Lower lobe of right lung (tissue), 2 donors: ENCODE measurements at regions not wholly inside any gene's neighbourhood (a gene's known extent, or its start where the extent isn't known, plus 50 kb on each side); places are given as distances from the start of the nearest gene placed in this dataset.

Experiments used
- ATAC-seq, 2 donors: fragments of 200-7000 bp; cut with Tn5 transposase; one replicate each; pipeline ENCODE4 v1.9.1; 2020 to 2022; ENCODE audit warnings: mild to moderate bottlenecking in 2 of 2, moderate library complexity in 2 of 2
- DNase-seq: peaks from one replicate; pipeline ENCODE4 v3.0.0-alpha.2; 2020
- H3K27ac ChIP-seq: fragments of 200-600 bp; one replicate; pipeline ENCODE4 v1.8.0; 2022
- H3K27me3 ChIP-seq: fragments of 200-600 bp; one replicate; pipeline ENCODE4 v1.8.0; 2022; ENCODE audit warnings: low read depth
- H3K36me3 ChIP-seq: fragments of 200-600 bp; one replicate; pipeline ENCODE4 v1.8.0; 2022; ENCODE audit warnings: mild to moderate bottlenecking
- H3K4me1 ChIP-seq: fragments of 200-600 bp; one replicate; pipeline ENCODE4 v1.8.0; 2022
- H3K4me3 ChIP-seq: fragments of 200-600 bp; one replicate; pipeline ENCODE4 v1.8.0; 2022; ENCODE audit warnings: mild to moderate bottlenecking
- H3K9me3 ChIP-seq: fragments of 200-600 bp; one replicate; pipeline ENCODE4 v1.8.0; 2022
- intact Hi-C: fragments of 100-400 bp; cut with DNase I; formaldehyde crosslinking; loops from one replicate; pipeline ENCODE4 v1.11.0; 2022
- TF ChIP-seq, protein P1 (sequence below): fragments of 200-600 bp; IDR thresholded peaks from one replicate; pipeline ENCODE4 v1.8.0; 2022; ENCODE audit warnings: antibody characterized with exemption, mild to moderate bottlenecking
- donor health status: DM: no; HTN: yes; CAD: no; lungs with severe emphysema.

DNA sequence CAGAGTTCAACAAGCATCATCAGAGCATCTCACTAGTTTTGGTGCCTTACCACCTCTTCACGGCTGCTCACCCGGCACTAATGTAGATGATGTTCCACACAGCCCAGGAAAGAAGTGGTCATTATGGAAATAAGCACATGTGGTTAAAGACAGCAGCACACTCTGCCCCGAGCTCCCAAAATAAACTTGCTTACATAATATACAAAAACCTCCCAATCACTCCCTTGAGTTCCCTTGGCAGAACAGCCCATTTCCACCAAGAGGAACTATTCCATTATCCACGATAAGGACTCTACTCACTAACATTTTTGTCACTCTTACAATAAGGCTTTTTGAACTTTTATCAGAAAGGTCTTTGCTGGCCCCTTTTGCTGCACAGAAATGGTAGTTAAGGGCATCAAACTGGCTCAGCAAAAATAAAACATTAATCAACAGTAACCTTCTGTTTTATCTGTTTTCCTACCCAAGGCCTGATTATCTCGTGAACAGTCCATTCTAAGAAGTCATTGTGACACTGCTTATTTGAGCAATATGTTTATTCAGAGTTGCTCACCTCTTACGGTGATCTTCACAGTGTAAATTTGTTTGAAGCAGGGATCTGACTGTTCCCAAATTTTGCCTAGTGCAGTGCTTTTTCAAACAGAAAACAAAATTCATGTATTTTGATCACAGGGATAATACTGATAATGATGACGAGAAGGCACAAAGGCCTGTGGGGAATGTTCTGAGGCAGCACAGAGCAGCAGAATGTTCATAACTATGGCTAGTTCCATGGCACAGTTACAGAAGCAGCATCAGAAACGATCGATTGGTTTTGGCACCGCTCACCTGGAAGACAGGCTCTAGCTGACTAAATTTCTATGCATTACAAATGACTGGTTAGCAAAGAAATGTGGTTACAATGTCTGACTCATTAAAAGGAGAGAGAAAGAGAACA lies 399.8 kb upstream of the PIK3R1 start:
- no peak overlapping the region for H3K4me3 ChIP-seq
- ATAC-seq (peak in 1 of 2 donors; percentile 12), DNase-seq (no peak)
- no peaks in the 10 kb centered on the region for H3K36me3 ChIP-seq
- H3K27ac ChIP-seq: peak overlapping the region; percentile 5
- TF ChIP-seq, protein P1, sequence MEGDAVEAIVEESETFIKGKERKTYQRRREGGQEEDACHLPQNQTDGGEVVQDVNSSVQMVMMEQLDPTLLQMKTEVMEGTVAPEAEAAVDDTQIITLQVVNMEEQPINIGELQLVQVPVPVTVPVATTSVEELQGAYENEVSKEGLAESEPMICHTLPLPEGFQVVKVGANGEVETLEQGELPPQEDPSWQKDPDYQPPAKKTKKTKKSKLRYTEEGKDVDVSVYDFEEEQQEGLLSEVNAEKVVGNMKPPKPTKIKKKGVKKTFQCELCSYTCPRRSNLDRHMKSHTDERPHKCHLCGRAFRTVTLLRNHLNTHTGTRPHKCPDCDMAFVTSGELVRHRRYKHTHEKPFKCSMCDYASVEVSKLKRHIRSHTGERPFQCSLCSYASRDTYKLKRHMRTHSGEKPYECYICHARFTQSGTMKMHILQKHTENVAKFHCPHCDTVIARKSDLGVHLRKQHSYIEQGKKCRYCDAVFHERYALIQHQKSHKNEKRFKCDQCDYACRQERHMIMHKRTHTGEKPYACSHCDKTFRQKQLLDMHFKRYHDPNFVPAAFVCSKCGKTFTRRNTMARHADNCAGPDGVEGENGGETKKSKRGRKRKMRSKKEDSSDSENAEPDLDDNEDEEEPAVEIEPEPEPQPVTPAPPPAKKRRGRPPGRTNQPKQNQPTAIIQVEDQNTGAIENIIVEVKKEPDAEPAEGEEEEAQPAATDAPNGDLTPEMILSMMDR: no peak
- intact Hi-C loops: no loop called here
- H3K4me1 ChIP-seq: no peaks in the 10 kb centered on the region
- no peaks in the 10 kb centered on the region for H3K9me3 ChIP-seq
- no peaks in the 10 kb centered on the region for H3K27me3 ChIP-seq

DNA sequence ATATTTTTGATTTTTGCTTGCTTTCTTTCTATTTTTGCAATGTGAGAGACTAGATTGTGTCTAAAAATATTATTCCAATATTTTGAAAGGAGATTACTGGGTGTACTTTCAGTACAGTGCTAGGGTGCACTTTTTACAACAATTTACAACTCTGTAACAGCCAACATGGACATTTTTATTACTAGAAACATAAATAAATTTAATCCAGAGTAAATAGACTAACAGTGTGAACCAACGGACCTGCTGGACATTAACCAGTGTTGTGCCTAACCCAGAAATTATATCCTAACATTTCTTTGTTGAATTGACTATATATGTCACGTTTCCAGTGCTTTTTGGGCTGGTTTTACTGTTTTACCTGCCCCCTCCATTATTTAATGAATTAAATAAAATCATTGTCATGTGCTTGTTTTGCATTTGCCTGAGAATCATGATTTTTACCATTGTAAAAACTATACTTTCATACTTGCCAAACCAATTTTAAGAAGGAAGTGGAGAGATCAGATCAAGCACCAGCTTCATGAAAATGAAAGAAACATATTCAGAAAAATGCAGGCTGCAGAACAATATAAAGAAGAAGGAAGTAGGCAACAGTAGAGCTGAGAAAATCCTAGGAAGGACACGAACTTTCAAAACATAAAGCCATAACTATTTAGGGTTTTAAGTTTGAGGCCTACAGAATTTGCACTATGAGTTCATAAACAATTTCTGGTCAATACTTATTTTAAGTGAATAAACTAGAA lies 400.8 kb upstream of the PIK3R1 start:
- DNase-seq (no peak), ATAC-seq (no peak)
- Histone ChIP-seq H3K27ac (peak overlapping the region; percentile 5), H3K4me1 (no peaks in the 10 kb centered on the region), H3K27me3 (no peaks in the 10 kb centered on the region), H3K4me3 (no peak overlapping the region), H3K36me3 (no peaks in the 10 kb centered on the region), H3K9me3 (no peaks in the 10 kb centered on the region)
- intact Hi-C loops: no loop called here
- TF ChIP-seq, protein P1: no peak

DNA sequence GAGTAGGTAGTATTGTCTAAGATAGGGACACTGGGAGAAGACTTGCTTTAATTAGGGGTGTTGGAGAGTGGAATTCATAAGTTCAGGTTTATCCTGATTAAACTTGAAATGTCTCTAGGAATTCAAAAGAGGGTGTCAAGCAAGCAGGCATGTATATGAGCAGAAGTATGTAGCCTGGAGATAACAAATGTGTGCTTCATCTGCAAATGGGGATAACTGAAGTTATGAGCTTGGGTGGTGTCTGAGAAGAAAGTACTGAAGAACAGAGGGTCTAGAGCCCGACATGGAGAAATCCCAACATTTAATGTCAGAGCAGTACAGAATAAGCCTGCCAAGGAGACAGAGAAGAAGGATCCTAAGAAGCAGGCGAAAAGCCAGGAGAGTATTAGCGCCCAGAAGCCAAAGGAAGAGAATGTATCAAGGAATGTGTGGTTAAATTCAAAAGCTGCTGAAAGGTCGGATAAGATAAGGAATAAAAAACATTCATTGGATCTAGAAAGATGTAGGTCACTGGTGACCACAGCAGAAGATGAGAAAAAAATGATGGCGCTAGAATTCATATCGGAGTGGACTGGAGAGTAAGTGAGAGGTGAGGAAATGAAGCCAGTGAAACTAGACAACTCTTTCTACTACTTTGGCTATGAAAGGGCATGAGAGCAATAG lies 401.5 kb upstream of the PIK3R1 start:
- no peak for ATAC-seq
- Histone ChIP-seq H3K4me1 (no peaks in the 10 kb centered on the region), H3K27ac (no peak overlapping the region), H3K27me3 (no peaks in the 10 kb centered on the region), H3K9me3 (no peaks in the 10 kb centered on the region), H3K4me3 (no peak overlapping the region), H3K36me3 (no peaks in the 10 kb centered on the region)
- intact Hi-C loops: no loop called here
- no peak for DNase-seq
- TF ChIP-seq, protein P1: no peak

DNA sequence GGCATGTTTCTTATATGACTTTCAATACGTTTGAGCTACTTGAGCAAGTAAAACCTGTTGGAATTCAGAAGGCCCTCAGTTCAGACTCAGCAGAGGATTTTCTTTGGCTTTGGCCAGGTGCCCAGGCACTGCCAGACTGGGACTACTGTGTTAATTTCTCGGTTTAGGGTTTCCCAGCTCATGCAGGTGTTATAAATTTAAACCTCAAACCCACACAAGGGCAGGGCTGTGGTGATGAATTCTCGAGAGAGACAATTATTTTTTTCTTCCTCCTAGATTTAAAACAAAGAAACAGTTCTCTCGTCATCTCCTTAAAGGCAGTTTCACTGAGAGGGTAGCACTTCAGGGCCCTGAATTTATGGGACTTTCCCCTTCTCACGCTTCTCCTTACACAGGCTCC lies 406.0 kb upstream of the PIK3R1 start:
- intact Hi-C loops: no loop called here
- TF ChIP-seq, protein P1: no peak
- no peaks in the 10 kb centered on the region for H3K9me3 ChIP-seq
- no peak overlapping the region for H3K4me3 ChIP-seq
- H3K36me3 ChIP-seq: no peaks in the 10 kb centered on the region
- H3K27ac ChIP-seq: no peak overlapping the region
- DNase-seq (no peak), ATAC-seq (no peak)
- no peaks in the 10 kb centered on the region for H3K27me3 ChIP-seq
- no peaks in the 10 kb centered on the region for H3K4me1 ChIP-seq

DNA sequence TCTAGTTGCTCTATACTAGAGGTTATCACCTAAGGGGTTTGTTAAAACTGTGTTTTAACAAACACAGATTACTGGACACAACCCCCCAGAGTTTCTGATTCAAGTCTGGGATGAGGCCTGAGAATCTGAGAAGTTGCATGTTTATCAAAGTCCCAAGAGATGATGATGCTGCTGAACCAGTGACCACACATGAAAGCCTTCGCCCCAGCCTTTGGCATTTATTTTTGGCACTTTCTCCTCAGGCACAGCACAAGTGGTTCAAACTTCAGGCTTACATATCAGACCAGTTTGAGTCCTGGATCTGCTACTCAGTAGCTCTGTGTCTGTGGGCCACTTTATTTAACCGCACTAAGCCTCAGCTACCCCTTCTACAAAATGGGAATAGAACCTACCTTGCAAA lies 407.2 kb upstream of the PIK3R1 start:
- DNase-seq (no peak), ATAC-seq (no peak)
- H3K4me1 ChIP-seq: no peaks in the 10 kb centered on the region
- H3K9me3 ChIP-seq: no peaks in the 10 kb centered on the region
- intact Hi-C loops: no loop called here
- H3K4me3 ChIP-seq: no peak overlapping the region
- H3K27ac ChIP-seq: no peak overlapping the region
- H3K36me3 ChIP-seq: no peaks in the 10 kb centered on the region
- TF ChIP-seq, protein P1: no peak
- no peaks in the 10 kb centered on the region for H3K27me3 ChIP-seq
